ENCODE measurements at regions not wholly inside any gene's neighbourhood (a gene's known extent, or its start where the extent isn't known, plus 50 kb on each side); places are given as distances from the start of the nearest gene placed in this dataset.
"Not testable (repeated sequence)": the region's sequence is repeated elsewhere in the genome, so short reads cannot be mapped to it uniquely, and the experiment has no call there.

DNA sequence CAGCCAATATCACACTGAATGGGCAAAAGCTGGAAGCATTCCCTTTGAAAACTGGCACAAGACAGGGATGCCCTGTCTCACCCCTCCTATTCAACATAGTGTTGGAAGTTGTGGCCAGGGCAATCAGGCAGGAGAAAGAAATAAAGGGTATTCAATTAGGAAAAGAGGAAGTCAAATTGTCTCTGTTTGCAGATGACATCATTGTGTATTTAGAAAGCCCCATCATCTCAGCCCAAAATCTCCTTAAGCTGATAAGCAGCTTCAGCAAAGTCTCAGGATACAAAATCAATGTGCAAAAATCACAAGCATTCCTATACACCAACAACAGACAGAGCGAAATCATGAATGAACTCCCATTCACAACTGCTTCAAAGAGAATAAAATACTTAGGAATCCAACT lies 223.2 kb downstream of the MEX3B start:
- not testable (repeated sequence) for DNase-seq (ENCODE audit: low read depth)

- DNase-seq (ENCODE audit: low read depth) = no peak
Measured at GRCh38 chr15:81819924-81820635, 225.7 kb downstream of the MEX3B start.

GRCh38 chr15:81814882-81815455 lies 230.8 kb downstream of the MEX3B start:
- no peak for DNase-seq (ENCODE audit: low read depth)

- peak; percentile 9 for DNase-seq (ENCODE audit: low read depth)
Measured at GRCh38 chr15:81813215-81813614, 232.6 kb downstream of the MEX3B start.

DNA sequence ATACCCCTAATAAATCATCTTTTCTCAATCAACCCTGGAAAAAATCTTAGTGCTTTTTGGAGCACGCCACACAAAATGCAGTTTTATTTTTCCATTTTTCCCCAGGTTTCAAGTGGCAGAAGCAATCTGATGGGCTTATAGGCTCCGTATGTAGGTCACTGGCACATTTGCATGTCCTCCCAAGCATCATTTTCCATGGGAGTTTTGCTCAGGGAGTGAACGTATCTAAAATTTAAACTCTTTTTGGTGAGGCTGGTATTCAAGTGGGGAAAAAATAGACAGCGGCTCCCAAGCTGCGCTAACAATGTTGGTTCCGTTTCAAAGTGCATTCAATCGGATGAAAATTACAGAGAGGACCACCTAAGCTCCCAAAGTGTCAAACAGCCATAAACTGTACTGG lies 233.4 kb downstream of the MEX3B start:
- no peak for DNase-seq (ENCODE audit: low read depth)

DNA sequence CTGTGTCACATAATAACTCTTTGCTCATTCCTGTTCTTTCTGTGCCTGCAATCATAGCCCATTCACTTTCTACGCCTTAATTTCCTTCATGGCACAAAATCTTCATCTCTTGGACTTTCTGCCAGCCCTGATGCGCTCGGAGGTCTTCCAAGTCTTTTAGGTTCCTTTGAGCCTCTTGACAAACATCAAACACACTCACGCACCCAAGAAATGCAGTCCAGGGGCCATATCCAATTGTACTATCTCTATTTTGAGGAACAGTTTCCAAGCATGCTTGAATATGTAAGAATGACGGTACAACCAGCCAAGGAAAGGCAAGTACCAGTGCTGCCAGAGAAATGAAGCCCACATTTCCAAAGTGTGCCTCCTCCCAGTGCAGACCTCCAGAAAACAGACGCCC lies 234.1 kb downstream of the MEX3B start:
- no peak for DNase-seq (ENCODE audit: low read depth)

GRCh38 chr15:81809543-81809942 lies 236.3 kb downstream of the MEX3B start:
- peak; percentile 26 for DNase-seq (ENCODE audit: low read depth)

DNA sequence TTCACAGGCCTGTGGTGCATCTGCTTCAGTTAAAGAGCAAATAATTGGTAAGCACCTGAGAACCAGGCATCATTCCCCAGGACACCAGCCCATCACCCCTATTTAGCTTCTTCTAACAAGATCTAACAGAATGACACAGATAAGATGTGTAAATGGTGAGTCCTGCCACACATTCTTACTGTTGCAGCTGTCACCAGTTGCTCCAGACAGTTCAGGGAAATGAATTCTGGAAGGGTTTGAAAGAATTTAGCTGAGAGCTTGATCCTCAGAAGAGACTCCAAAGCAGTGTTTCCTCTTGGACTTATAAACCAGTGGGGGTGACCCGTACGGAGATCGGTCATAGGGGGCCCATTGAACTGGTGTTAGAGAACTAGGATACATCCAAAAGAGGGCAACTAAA lies 238.0 kb downstream of the MEX3B start:
- DNase-seq (ENCODE audit: low read depth) = no peak

GRCh38 chr15:81807186-81807585 lies 238.6 kb downstream of the MEX3B start:
- no peak for DNase-seq (ENCODE audit: low read depth)

DNA sequence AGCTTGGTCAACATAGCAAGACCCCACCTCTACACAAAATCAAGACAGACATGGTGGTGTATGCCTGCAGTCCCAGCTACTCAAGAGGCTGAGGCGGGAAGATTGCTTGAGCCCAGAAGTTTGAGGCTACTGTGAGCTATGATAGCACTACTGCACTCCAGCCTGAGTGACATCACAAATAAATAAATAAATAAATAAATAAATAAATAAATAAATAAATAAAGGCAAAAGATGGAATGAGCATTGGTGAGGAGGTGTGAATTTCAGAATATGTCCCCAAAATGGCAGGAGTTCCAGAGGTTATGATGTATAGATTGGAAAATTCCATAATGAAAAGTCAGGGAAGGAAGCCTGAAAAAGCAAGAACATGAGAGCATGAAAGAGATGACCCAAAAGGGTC lies 249.9 kb downstream of the MEX3B start:
- DNase-seq (ENCODE audit: low read depth) = no peak

DNA sequence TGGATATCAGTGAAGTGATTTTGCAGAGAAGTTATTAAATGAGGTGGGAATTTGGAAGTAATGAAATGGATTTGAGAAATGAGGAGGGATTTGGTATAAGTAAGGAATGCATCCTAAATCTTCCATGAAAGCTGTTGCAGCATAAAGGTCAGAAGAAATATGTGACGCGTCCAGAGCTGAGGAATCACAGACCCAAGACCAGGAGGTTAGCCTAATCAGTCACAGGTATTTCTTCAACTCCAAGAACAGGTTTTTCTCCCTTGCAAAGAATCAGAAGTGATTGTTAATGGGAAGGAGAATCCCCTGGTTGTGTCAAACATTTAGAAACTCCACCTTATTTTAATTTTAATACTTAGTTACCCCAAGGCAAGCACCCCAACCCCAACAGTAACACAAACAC lies 253.2 kb downstream of the MEX3B start:
- DNase-seq (ENCODE audit: low read depth) = no peak

GRCh38 chr15:81791322-81791721 lies 254.5 kb downstream of the MEX3B start:
- DNase-seq (ENCODE audit: low read depth) = not testable (repeated sequence)

GRCh38 chr15:81789403-81789802 lies 256.4 kb downstream of the MEX3B start:
- no peak for DNase-seq (ENCODE audit: low read depth)

- no peak for DNase-seq (ENCODE audit: low read depth)
Measured at GRCh38 chr15:81786776-81787175, 259.0 kb downstream of the MEX3B start.

- no peak for DNase-seq (ENCODE audit: low read depth)
Measured at GRCh38 chr15:81785679-81786078, 260.1 kb downstream of the MEX3B start.

DNA sequence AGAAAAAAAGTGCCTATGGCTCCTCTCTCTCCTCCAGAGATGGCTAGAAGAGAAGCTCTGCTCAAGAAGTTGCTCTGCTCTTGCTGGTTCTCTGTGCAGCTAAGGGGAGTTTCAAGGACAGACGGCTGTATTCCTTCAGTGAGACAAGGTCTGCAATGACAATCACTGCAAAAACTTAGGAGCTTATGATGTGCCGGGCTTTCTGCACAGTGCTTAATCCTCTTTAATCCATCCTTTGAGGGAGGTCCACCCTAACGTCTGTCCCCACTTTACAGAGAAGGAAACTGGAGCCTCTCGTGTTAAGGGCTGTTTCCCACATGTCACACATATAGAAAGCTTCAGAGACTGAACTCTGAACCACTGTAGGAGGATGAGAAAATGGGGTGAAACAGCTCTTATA lies 260.6 kb downstream of the MEX3B start:
- no peak for DNase-seq (ENCODE audit: low read depth)

- DNase-seq (ENCODE audit: low read depth) = no peak
Measured at GRCh38 chr15:81784751-81785150, 261.1 kb downstream of the MEX3B start.

- no peak for DNase-seq (ENCODE audit: low read depth)
Measured at GRCh38 chr15:81783586-81783985, 262.2 kb downstream of the MEX3B start.

DNA sequence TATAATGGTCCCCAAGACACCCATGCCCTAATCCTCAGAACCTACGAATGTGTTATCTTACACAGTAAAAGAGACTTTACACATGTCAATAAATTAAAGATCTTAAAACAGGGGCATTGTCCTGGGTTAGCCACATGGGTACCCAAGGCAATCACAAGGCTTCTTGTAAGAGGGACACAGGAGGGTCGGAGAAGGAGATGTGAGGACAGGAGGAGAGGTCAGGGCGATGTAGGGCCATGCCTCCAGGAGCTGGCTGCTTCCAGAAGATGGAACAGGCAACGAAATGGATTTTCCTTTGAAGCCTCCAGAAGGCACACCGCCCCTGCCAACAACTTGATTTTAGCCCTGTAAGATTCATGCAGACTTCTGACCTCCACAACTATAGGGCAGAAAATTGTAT lies 262.7 kb downstream of the MEX3B start:
- DNase-seq (ENCODE audit: low read depth) = no peak

DNA sequence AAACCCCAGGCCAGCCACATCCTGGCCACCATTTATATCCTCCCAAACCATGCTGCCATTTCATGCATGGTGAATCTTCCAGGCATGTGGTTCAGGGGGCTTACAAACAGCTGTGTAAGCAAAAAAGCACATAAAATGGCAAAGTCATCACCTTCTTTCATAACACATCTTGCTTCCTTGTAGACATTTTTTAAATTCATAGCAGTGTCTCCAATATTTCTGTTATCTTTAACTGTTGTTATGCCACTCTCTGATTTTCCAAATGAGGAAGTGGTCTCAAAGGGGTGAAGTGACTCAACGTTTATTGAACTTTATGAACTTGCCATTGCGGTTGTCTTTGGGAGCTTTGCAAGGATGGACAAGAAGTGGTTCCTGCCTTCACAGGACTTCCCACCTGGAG lies 264.4 kb downstream of the MEX3B start:
- DNase-seq (ENCODE audit: low read depth) = no peak

GRCh38 chr15:81780966-81781365 lies 264.9 kb downstream of the MEX3B start:
- DNase-seq (ENCODE audit: low read depth) = no peak

DNA sequence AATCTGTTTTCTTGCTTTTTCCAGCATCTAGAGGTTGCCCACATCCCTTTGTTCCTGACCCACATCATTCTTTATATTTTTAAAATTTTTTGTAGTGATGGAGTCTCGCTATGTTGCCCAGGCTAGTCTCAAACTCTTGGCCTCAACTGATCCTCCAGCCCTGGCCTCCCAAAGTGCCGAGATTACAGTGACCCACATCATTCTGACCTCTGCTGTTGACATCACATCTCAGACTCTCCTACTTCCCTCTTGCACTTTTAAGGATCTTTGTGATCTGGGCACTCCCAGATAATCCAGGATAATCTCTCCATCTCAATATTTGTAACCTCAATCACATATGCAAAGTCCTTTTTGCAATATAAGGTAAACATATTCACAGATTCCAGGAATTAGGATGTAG lies 266.6 kb downstream of the MEX3B start:
- DNase-seq (ENCODE audit: low read depth) = no peak

- DNase-seq (ENCODE audit: low read depth) = no peak
Measured at GRCh38 chr15:81777546-81777945, 268.3 kb downstream of the MEX3B start.

DNA sequence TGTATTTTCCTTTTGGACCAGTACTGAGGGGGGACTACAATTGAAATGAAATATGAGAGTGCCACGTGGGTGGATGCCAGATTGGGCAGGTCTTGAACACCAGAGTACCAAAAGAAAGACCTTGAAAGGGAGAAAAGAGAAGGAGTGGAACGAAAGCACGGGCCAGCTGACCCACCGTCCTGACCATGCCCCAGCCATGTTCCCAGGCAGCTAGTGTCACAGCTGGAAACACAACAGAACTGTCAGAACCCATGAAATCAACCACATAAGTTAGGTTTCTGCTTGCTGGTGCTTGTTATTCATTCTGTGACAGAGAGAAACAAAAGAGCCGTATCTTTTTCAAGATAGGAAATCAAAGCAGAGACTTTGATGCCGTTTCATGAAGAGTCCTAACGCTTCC lies 268.8 kb downstream of the MEX3B start:
- DNase-seq (ENCODE audit: low read depth) = no peak
